Nephron progenitor cell (in vitro differentiated cells): ENCODE measurements at regions not wholly inside any gene's neighbourhood (a gene's known extent, or its start where the extent isn't known, plus 50 kb on each side); places are given as distances from the start of the nearest gene placed in this dataset.

Experiments used
- DNase-seq: peaks from one replicate; pipeline ENCODE4 v3.0.0; 2021
- H3K27ac Mint-ChIP-seq: 2 replicates; pipeline ENCODE4 v1.8.0; 2021; ENCODE audit warnings: mild to moderate bottlenecking, moderate library complexity, mixed read lengths
- H3K27me3 Mint-ChIP-seq: 2 replicates; pipeline ENCODE4 v1.8.0; 2021; ENCODE audit warnings: mild to moderate bottlenecking, low read depth, mixed read lengths; ENCODE audit not compliant: poor library complexity
- H3K36me3 Mint-ChIP-seq: 2 replicates; pipeline ENCODE4 v1.8.0; 2021; ENCODE audit warnings: low read depth, mixed read lengths
- H3K4me1 Mint-ChIP-seq: 2 replicates; pipeline ENCODE4 v1.8.0; 2021; ENCODE audit warnings: mixed read lengths
- H3K4me3 Mint-ChIP-seq: 2 replicates; pipeline ENCODE4 v1.8.0; 2021; ENCODE audit warnings: mild to moderate bottlenecking, moderate library complexity, mixed read lengths
- H3K9me3 Mint-ChIP-seq: 2 replicates; pipeline ENCODE4 v1.8.0; 2021; ENCODE audit warnings: mild to moderate bottlenecking, moderate library complexity, mixed read lengths
- CTCF ChIP-seq: fragments of 200-600 bp; sonication (generic); IDR thresholded peaks from 2 replicates; pipeline ENCODE4 v1.5.0; 2021; ENCODE audit warnings: antibody characterized with exemption

GRCh38 chr2:219962801-219963200 lies 335.4 kb downstream of the SLC4A3 start:
- peaks cover 41% of the 10 kb centered on the region for H3K4me1 Mint-ChIP-seq
- peaks cover 6% of the 10 kb centered on the region for H3K9me3 Mint-ChIP-seq
- TF ChIP-seq CTCF: no peak
- H3K4me3 Mint-ChIP-seq: no peak overlapping the region
- peak overlapping the region; percentile 88 for H3K27ac Mint-ChIP-seq
- peaks cover 3% of the 10 kb centered on the region for H3K36me3 Mint-ChIP-seq
- no peaks in the 10 kb centered on the region for H3K27me3 Mint-ChIP-seq
- DNase-seq: no peak

GRCh38 chr2:219965287-219966194 lies 338.1 kb downstream of the SLC4A3 start:
- H3K4me1 Mint-ChIP-seq: peaks cover 37% of the 10 kb centered on the region
- H3K9me3 Mint-ChIP-seq: no peaks in the 10 kb centered on the region
- no peak for DNase-seq
- H3K36me3 Mint-ChIP-seq: no peaks in the 10 kb centered on the region
- TF ChIP-seq CTCF: no peak
- no peak overlapping the region for H3K4me3 Mint-ChIP-seq
- no peaks in the 10 kb centered on the region for H3K27me3 Mint-ChIP-seq
- H3K27ac Mint-ChIP-seq: no peak overlapping the region

- Mint-ChIP-seq H3K4me1 (peaks cover 28% of the 10 kb centered on the region), H3K27me3 (no peaks in the 10 kb centered on the region), H3K4me3 (no peak overlapping the region), H3K9me3 (no peaks in the 10 kb centered on the region), H3K36me3 (no peaks in the 10 kb centered on the region), H3K27ac (peak overlapping the region; percentile 13)
- DNase-seq: no peak
- TF ChIP-seq CTCF: no peak
These were observed 340.1 kb downstream of the SLC4A3 start for GRCh38 chr2:219967247-219968245.

- Mint-ChIP-seq H3K4me3 (no peak overlapping the region), H3K27me3 (no peaks in the 10 kb centered on the region)
- TF ChIP-seq CTCF: no peak
These were observed 341.4 kb downstream of the SLC4A3 start for GRCh38 chr2:219968685-219969345.

GRCh38 chr2:219969508-219969907 lies 342.1 kb downstream of the SLC4A3 start:
- no peaks in the 10 kb centered on the region for H3K36me3 Mint-ChIP-seq
- H3K4me1 Mint-ChIP-seq: peaks cover 19% of the 10 kb centered on the region
- H3K9me3 Mint-ChIP-seq: no peaks in the 10 kb centered on the region
- H3K27ac Mint-ChIP-seq: no peak overlapping the region
- TF ChIP-seq CTCF: no peak
- H3K27me3 Mint-ChIP-seq: no peaks in the 10 kb centered on the region
- no peak overlapping the region for H3K4me3 Mint-ChIP-seq
- no peak for DNase-seq

More at GRCh38 chr2:219968685-219969345, 341.4 kb downstream of the SLC4A3 start:
- H3K36me3 Mint-ChIP-seq: no peaks in the 10 kb centered on the region
- H3K27ac Mint-ChIP-seq: no peak overlapping the region
- H3K9me3 Mint-ChIP-seq: no peaks in the 10 kb centered on the region
- no peak for DNase-seq
- peaks cover 19% of the 10 kb centered on the region for H3K4me1 Mint-ChIP-seq
